GM21825 (cell line): ENCODE measurements at regions not wholly inside any gene's neighbourhood (a gene's known extent, or its start where the extent isn't known, plus 50 kb on each side); places are given as distances from the start of the nearest gene placed in this dataset.
"Not testable (repeated sequence)": the region's sequence is repeated elsewhere in the genome, so short reads cannot be mapped to it uniquely, and the experiment has no call there.

Experiments used
- ATAC-seq: cut with Tn5 transposase; IDR thresholded peaks from one replicate; pipeline ENCODE4 v1.9.1; 2021; ENCODE audit warnings: mild to moderate bottlenecking, moderate library complexity; ENCODE audit not compliant: unreplicated experiment

DNA sequence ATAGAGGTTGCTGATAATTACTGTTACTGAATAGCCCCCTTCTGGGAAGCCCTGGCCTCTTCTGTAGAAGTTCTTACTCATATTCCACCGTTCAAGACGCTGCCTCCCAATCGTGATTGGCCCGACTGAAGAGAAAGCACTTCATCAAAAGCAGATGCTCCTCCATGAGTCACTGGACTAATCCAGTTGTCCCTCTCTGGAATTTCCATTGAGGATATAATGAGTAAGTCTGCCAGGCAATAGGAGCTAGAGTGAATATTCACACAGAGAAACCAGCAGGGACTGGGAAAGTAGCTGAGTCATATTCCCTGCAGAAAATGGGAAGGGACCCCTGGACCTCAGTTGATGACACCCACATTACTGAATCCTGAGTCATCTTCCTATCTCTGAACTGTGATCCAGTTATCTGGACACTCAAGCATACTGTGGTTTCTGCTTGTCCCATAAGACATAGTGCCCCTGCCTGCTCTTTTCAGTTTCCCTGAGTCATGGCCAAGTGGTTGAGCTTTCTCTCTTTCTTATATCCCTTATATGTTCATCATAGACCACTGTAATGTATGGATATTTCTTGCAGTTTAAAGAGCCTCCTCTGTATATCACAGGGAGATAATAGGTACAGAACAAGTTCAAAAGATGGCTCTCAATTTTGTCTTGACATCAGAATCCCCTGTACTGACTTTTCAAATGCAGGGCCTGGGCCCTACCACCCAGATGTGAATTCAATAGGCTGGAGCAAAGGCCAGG lies 151.2 kb upstream of the CDIN1 start:
- ATAC-seq = no peak

DNA sequence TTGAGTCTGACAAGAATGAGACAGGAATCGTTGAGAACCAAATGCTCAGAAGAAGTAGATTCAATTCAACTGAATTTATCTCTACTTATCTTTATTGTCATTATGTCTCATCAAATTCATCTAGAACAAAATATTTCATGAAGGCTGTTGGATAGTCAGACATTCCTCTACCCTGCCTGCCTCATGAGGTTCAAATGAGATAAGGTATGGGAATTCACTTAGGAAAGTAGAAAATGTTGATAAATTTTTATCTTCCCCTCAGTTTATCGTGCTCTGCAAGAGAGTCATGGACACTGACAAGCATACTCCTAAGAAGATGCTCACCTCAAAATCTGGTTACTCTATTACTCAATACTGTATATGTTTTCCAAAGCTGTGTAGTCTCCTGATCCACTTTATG lies 149.7 kb upstream of the CDIN1 start:
- ATAC-seq = no peak

DNA sequence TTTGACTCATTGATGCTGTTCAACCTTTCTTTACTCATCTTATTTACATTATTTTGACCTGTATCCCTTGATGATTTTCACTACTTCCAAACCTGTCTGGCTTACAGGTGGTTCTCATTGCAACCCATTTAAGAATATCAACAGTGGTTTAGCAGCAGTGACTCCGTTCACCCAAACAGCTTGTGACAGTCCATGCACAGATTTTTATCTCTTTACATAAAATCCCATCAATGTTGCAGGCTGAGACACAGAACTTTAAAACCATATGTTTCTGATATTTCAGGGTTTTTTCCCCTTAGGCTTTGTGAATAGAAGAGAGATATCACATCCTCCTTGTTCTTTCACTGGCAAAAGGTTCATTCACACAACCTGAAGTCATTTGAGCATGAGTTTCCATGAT lies 149.1 kb upstream of the CDIN1 start:
- ATAC-seq = no peak

DNA sequence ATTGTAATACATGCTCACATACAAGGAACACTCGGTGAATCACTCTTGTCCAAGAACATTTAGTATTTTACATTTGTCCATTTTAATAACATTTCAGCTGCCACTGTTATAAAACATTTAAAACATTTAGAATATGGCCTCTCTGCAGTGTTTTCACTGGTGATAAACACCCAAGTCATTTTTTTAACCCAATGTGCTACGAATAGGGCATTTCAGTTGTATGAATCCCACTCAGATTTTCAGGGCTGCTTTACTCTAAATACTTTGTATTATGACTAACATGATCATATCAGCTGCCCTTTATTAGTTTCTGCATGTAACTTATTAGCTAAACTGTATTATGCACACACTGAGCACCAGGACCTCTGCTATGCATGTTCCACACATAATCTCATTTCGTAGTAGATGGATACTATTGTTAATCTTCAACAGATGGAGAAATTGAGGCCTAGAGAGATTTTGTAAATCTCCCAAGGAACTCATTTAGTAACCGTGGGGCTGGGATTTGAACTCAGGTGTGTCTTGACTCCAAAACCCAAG lies 148.6 kb upstream of the CDIN1 start:
- no peak for ATAC-seq

DNA sequence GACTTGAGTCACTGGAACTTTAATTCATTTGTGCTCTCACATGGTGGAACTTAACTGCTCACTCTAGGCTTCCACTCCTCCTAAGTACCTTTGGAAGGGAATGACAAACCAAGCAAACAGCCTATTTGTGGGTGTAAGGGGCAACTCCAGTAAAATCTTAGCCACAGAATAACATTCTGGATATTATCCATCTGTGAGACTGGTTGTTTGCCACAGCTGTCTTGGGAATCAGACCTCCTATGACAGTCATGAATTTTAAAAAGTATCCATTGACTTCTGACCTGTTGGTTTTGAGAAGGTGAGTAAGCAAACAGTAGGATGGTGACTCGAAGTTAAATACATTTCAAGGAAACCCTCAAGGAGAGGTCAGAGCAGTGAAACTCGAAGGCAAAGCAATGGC lies 147.3 kb upstream of the CDIN1 start:
- ATAC-seq = no peak

DNA sequence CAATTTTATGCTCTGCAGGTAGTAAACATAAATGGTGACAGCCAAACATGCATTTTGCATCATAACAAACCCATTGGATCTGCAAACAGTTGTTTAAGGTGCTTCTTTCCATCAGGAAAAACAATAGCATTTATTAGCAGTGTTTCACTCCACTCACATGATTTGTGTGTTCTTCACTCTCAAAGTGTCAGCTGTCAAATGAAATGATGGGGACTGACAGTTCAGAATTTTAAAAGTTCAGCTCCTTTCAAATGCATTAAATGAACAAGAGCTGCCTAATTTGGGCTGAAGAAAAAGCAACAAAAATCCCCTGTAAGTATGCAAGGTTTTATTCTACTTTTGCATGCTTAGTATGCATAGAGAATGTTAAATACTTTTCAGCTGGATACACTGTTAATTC lies 145.2 kb upstream of the CDIN1 start:
- no peak for ATAC-seq

DNA sequence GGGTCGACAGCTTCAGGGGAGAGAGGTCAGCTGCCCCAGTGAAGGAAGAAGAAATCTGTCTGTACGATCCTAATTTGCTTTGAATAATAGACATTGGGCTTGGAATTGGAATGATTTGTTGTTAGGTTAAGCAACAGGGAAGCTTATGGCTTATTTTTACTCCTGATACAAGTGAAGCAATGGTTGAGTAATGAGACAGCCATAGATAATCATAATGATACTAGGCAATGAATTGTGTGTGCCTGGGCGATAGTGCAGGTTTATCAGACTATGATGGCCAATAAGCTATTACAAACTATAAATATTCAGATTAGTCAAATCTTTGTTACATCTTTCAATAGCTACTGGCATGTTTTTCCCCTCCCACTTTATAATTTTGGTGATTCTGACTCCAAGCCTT lies 140.9 kb upstream of the CDIN1 start:
- no peak for ATAC-seq

DNA sequence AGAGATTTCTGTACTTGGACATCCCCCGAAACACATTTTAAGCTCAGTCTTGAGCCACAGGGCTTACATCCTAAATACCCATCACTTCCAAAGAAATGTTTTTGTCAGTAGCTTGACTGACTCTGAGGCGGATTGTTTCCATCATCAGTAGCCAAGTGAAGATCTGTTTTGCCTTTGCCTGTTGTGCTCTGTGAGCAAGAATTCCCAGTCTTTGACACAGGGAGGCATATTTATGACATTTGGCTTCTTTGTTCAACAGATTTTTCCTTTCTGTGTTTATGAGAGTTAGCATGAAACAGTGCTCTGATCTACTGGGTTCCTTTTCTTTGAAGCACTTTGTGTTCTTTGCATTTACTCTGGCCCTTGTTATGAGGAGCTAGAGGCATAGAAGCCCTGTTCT lies 132.1 kb upstream of the CDIN1 start:
- no peak for ATAC-seq

DNA sequence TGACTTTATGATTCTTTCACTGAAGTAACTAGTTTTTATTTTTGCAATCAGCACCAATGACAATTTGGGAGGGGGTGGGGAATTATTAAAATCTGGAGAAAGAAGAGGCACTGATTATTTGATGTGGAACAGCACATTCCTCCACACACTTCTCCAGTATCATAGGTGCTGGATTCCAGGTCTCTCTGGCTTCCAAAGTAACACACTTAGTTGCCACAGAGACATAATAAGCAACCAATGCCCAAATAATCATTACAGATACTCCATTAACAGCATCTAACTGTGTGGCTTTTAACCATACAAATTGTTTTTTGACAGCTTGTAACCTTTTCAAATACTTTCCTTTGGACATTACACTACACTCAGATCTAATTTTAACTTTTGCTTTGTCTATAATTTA lies 131.0 kb upstream of the CDIN1 start:
- no peak for ATAC-seq

DNA sequence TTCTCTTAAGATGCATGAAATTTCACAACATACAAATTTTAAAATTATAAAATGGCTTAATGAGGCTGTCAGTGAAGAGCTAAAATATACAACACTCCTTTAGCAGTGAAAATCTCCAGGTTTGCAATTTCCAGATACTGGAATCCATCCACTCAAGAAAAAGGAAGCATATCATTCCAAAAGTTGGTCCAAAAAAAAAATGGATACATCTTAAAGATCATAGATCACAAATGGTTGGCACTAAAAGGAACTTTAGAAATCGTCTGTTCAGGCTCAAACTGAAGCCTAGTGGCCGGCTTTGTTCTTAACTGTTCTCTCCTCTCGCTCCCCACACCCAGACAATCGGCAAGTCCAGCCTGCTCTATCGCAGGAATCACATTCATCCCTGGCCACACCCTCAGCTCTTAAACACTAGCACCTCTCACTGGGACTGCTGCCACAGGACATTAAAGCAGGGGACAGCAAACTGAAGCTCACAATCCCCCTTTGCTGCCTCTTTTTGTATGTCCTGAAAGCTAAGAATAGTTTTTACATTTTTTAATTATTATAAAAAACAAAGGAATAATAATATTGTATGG lies 130.3 kb upstream of the CDIN1 start:
- ATAC-seq = no peak

DNA sequence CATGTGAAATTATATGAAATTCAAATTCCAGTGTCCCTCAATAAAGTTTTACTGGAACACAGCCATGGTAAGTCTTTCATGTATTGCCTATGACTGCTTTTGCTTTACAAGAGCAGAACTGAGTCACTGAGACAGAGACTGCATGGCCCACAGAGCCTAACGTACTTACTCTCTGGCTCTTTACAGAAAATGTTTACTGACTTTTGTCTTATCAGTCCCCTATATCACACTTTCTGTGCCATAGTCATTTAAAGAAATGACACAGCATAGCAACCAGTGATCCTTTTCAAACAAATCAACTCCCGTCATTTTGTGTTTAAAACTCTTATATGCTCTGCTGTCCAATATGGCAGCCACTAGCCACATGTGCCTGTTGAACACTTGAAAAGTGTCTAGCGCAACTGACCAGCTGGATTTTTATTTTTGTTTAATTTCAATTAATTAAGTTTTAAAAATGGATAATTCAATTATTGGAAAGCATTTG lies 129.7 kb upstream of the CDIN1 start:
- no peak for ATAC-seq

DNA sequence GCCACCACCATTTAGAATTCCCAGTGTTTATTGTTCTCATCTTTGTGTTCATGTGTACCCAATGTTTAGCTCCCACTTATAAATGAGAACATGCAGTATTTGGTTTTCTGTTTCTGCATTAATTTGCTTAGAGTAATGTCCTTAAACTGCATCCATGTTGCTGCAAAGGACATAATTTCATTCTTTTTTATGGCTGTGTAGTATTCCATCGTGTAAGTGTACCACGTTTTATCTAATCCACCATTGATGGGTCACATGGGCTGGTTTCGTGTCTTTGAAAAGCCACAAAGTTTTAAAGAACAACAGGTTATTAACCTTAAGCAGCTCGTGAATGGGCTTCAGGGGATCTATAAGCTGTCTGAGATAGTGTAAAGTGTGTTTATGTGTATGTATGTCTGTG lies 125.2 kb upstream of the CDIN1 start:
- ATAC-seq = not testable (repeated sequence)

DNA sequence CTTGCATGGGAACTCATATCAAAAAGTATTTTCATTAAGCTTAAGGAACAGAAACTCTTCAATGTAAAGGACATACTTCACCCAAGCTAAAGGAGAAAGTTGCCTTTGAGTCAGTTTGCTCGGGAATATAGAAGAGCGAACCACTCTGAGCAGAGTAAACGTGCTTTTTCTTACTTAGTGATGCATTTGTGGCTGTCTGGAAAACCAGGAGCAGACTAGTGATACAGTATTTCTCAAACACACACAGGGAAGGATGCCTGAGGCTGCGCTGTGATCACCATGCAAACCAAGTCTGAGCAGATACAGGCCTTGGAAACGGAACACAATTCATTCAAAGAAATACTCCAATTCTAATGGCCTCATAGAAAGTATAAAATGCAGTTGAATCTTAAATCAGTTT lies 121.0 kb upstream of the CDIN1 start:
- no peak for ATAC-seq

DNA sequence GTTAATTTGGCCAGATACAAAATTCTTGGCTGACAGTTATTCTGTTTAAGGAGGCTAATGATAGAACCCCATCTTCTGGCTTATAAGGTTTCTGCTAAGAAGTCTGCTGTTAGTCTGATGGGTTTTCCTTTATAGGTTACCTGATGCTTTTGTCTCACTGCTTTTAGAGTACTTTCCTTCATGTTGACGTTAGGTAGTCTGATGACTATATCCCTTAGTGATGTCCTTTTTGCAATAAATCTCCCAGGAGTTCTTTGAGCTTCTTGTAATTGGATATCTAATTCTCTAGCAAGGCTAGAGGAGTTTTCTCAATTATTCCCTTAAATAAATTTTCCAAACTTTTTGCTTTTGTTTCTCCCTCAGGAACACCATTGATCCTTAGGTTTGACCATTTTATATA lies 114.1 kb upstream of the CDIN1 start:
- no peak for ATAC-seq

DNA sequence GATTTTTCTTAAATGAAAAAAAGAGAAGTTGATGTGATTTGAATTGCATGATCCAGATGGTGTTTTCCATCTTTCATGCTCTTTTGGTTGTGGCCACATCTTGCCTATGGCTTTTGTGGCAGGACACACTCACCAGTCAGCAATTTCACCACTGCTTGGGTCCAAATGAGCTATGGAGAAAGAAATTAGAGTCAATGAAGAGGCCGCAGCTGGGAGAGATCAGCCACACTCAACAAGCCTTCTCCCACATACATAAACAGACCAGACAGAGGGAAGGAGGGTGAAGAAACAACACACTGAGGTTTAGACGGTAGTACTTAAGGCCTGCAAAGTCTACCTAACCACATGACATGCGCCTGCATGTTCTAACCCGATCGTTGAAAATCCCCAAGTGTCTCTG lies 110.7 kb upstream of the CDIN1 start:
- ATAC-seq = no peak

DNA sequence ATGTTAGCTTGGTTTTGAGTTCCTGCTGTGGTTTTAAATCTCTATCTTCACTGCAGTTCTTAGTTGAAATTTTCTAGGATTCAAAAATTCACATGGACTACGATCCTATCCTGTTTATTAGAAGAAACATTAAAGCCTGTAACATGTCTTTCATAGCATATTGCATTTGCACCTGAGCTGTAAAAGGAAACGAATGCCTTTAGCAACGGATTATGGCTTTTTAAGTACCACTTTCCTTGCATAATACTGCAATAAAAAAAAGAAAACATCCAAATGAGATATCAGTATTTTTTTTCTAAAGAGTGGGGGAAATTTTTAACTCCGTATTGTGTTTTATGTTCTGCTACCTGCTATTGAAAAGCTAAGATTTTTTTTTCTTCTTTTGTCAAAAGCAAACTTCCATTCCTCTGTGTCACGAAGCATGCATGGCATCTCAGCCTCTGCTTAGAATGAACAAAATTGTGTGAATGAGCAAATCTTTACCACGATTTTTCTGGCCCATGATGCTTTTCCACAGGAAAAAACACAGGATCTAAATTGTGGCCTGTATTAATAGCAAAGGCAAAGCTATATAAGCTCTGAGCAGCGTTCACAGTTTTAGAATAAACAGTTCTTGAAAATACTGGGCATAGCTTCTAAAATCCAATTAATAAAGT lies 110.0 kb upstream of the CDIN1 start:
- ATAC-seq = no peak

DNA sequence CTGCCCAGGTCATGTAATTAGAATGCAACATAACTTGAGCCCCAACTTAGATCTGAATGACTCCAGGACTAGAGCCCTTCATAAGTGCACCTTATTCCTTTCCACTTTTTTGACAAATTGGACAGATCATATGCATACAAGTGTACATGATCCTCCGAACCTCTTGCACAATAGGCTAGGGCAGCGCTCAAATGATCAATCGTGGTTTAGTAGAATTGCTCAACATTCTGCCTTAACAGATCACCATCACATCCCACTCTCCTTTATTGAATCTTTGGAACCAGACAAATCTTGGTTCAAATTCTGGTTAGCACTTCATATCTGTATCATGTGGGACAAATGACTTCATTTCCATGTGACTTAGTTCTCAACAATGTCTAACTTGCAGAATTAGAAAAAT lies 106.8 kb upstream of the CDIN1 start:
- ATAC-seq = no peak

DNA sequence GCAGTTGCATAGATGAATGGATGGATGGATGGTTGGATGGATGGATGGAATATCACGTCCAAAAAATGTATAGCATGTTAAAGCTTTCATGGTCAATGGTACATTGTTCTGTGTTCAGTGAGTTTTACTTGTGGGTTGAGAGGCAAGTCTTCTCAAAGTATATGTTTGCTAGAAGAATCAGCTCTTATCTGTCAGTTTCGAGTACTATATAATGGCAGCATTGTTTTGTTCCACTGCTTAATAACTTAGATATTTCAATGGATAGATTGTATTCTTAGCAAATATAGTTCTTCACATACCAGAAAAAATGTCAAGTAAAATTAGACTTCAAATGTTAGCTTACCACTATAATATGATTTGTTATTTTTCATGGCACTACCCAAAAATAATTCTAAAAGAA lies 100.9 kb upstream of the CDIN1 start:
- ATAC-seq = no peak

DNA sequence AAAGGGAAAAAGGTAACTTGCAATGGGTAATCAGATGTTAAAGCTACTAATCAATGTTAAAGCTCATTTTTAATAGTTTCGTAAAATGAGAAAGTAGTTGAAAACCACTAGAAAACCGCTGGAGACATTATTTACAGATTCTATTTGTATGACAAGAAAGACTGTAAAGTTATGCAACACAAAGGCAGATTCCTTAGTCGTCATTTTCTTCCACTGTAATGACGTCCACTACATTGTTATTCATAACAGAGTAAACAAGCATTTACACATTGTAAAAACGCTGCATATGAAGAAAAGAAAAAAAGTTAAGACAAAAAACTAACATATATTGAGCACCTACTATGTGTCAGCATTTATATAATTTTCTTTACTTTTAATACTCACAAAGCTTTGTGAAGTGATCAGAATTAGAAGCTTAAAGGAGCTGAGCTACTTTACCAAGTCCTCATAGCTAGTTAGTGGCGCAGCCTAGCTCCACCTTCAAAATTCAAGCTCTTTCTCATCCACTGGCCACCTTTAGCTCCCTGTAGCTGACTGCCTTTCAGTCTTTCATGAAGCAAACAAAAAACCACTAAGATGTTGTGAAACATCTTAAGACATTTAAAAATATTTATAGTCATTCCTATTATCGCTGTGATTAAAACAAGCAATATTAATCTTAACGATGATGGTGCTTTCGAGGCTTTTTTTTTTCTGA lies 100.1 kb upstream of the CDIN1 start:
- ATAC-seq = no peak

DNA sequence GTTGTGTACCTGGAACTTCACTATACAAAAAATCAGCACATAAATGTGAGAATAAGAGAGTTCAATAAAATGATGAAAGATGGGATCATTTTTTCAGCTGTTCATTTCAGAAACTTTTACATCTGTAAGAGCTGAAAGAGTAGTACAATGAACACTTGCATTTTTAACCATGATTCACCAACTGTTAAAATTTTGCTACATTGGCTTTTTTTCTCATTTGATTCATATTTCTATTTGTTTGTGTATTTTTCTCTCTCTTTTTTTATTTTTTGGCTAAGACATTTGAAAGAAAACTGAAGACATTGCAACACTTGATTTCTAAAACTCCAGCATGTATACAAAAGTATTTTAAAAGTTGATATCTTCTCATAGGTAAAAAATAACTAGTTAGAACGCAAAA lies 98.3 kb upstream of the CDIN1 start:
- ATAC-seq = no peak

DNA sequence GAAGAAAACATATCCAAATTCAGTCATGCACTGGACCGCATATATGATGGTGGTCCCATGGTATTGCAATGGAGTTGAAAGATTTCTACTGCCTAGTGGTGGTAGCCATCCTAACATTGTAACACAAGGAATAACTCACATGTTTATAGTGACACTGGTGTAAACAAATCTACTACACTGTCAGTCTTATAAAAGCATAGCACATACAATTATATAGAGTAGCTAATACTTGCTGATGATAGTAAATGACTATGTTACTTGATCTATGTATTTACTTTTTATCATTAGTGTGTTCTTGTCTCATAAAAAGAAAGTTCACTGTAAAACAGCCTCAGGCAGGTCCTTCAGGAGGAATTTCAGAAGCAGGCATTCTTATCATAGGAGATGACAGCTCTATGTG lies 96.0 kb upstream of the CDIN1 start:
- no peak for ATAC-seq
